GM23338 (cell line): ENCODE measurements at regions not wholly inside any gene's neighbourhood (a gene's known extent, or its start where the extent isn't known, plus 50 kb on each side); places are given as distances from the start of the nearest gene placed in this dataset.

Experiments
- ATAC-seq: fragments of 200-7000 bp; cut with Tn5 transposase; 3 replicates; pipeline ENCODE4 v1.9.1; 2020
- DNase-seq: peaks from one replicate; pipeline ENCODE4 v3.0.0-alpha.2; 2015; ENCODE audit warnings: low spot score
- H2AFZ ChIP-seq: fragments of 200-600 bp; sonication (generic); 2 replicates; pipeline ENCODE4 v1.8.0; 2016; ENCODE audit warnings: antibody characterized with exemption, mild to moderate bottlenecking, moderate library complexity
- H3F3A ChIP-seq: fragments of 200-600 bp; sonication (generic); replicated peaks from 2 replicates; pipeline ENCODE4 v1.8.0; 2017; ENCODE audit warnings: antibody characterized with exemption, mixed run types, low read depth
- H3K27ac ChIP-seq: fragments of 200-600 bp; sonication (generic); 2 replicates; pipeline ENCODE4 v1.6.1; 2016; ENCODE audit warnings: low read depth
- H3K27me3 ChIP-seq: fragments of 200-600 bp; sonication (generic); 2 replicates; pipeline ENCODE4 v1.8.0; 2016; ENCODE audit warnings: mild to moderate bottlenecking, mixed run types, moderate library complexity; ENCODE audit not compliant: insufficient read depth
- H3K36me3 ChIP-seq: fragments of 200-600 bp; sonication (generic); 2 replicates; pipeline ENCODE4 v1.8.0; 2016; ENCODE audit warnings: mild to moderate bottlenecking; ENCODE audit not compliant: insufficient read depth
- H3K4me1 ChIP-seq: fragments of 200-600 bp; sonication (generic); 2 replicates; pipeline ENCODE4 v1.8.0; 2016; ENCODE audit warnings: mild to moderate bottlenecking, moderate library complexity; ENCODE audit not compliant: insufficient read depth
- H3K4me2 ChIP-seq: fragments of 200-600 bp; sonication (generic); 2 replicates; pipeline ENCODE4 v1.7.1; 2017; ENCODE audit warnings: mixed run types
- H3K4me3 ChIP-seq: fragments of 200-600 bp; sonication (generic); 2 replicates; pipeline ENCODE4 v1.6.1; 2016; ENCODE audit warnings: mixed run types
- H3K79me2 ChIP-seq: fragments of 200-600 bp; sonication (generic); replicated peaks from 2 replicates; pipeline ENCODE4 v1.8.0; 2017; ENCODE audit warnings: mild to moderate bottlenecking; ENCODE audit not compliant: insufficient read depth
- H3K9me2 ChIP-seq: fragments of 200-600 bp; sonication (generic); 2 replicates; pipeline ENCODE4 v1.8.0; 2017; ENCODE audit not compliant: insufficient read depth
- H4K20me1 ChIP-seq: fragments of 200-600 bp; sonication (generic); replicated peaks from 2 replicates; pipeline ENCODE4 v1.8.0; 2017; ENCODE audit warnings: mild to moderate bottlenecking; ENCODE audit not compliant: insufficient read depth
- H3K27ac Mint-ChIP-seq: 2 replicates; pipeline ENCODE4 v1.8.0; 2020; ENCODE audit warnings: inconsistent platforms, mild to moderate bottlenecking, moderate library complexity, mixed read lengths
- H3K27me3 Mint-ChIP-seq: 3 replicates; pipeline ENCODE4 v1.8.0; 2022; ENCODE audit warnings: low read depth, mild to moderate bottlenecking, moderate library complexity, mixed read lengths, inconsistent platforms; ENCODE audit not compliant: insufficient read depth, poor library complexity
- H3K36me3 Mint-ChIP-seq: 3 replicates; pipeline ENCODE4 v1.8.0; 2021; ENCODE audit warnings: low read depth, mild to moderate bottlenecking, inconsistent platforms, moderate library complexity, mixed read lengths
- H3K4me1 Mint-ChIP-seq: 3 replicates; pipeline ENCODE4 v1.8.0; 2020; ENCODE audit warnings: mild to moderate bottlenecking, inconsistent platforms, mixed read lengths
- H3K4me3 Mint-ChIP-seq: 3 replicates; pipeline ENCODE4 v1.8.0; 2021; ENCODE audit warnings: moderate library complexity, mild to moderate bottlenecking, inconsistent platforms, mixed read lengths
- H3K9me3 Mint-ChIP-seq: 3 replicates; pipeline ENCODE4 v1.8.0; 2020; ENCODE audit warnings: moderate library complexity, mild to moderate bottlenecking, inconsistent platforms, mixed read lengths
- CREB1 ChIP-seq: fragments of 250-450 bp; sonication (Bioruptor Pico); IDR thresholded peaks from 2 replicates; pipeline ENCODE4 v1.5.0; 2020; ENCODE audit warnings: low read depth, mild to moderate bottlenecking, moderate library complexity
- EZH2 ChIP-seq: fragments of 200-600 bp; sonication (generic); IDR thresholded peaks from one replicate; pipeline ENCODE4 v1.8.0; 2017; ENCODE audit warnings: antibody characterized with exemption, mild to moderate bottlenecking, low read depth; ENCODE audit not compliant: unreplicated experiment
- EZH2phosphoT487 ChIP-seq: fragments of 200-600 bp; sonication (generic); IDR thresholded peaks from one replicate; pipeline ENCODE4 v1.8.1; 2018; ENCODE audit warnings: antibody characterized with exemption; ENCODE audit not compliant: unreplicated experiment
- JUNB ChIP-seq: IDR thresholded peaks from one replicate; pipeline ENCODE4 v1.6.1; 2016; ENCODE audit warnings: antibody characterized with exemption; ENCODE audit not compliant: unreplicated experiment
- POLR2AphosphoS5 ChIP-seq: IDR thresholded peaks from 2 replicates; pipeline ENCODE4 v1.6.1; 2016; ENCODE audit warnings: antibody characterized with exemption, low read depth
- STAT1 ChIP-seq: IDR thresholded peaks from one replicate; pipeline ENCODE4 v1.6.1; 2016; ENCODE audit warnings: antibody characterized with exemption; ENCODE audit not compliant: unreplicated experiment
- ZNF114 ChIP-seq: fragments of 250-450 bp; sonication (Bioruptor Pico); IDR thresholded peaks from 2 replicates; pipeline ENCODE4 v1.5.0; 2020; ENCODE audit warnings: mild to moderate bottlenecking, moderate library complexity
- ZNF331 ChIP-seq: fragments of 250-450 bp; sonication (Bioruptor Pico); IDR thresholded peaks from 2 replicates; pipeline ENCODE4 v1.5.0; 2020; ENCODE audit warnings: low read depth, mild to moderate bottlenecking, moderate library complexity
- TF ChIP-seq, protein P1 (sequence below), 2 experiments: fragments of 200-600 bp in 1 of 2; sonication (generic) in 1 of 2; conservative IDR thresholded peaks; 2 replicates each; pipeline versions ENCODE4 v1.5.1 to v1.6.1; 2016 to 2017; ENCODE audit warnings: antibody characterized with exemption in 2 of 2, low read depth in 2 of 2, mild to moderate bottlenecking in 2 of 2, moderate library complexity in 1 of 2
- TF ChIP-seq, protein P2 (sequence below): IDR thresholded peaks from 2 replicates; pipeline ENCODE4 v1.6.1; 2016; ENCODE audit warnings: antibody characterized with exemption
- TF ChIP-seq, protein P3 (sequence below): fragments of 250-450 bp; sonication (Bioruptor Pico); IDR thresholded peaks from 2 replicates; pipeline ENCODE4 v1.5.0; 2020; ENCODE audit warnings: mild to moderate bottlenecking, moderate library complexity

GRCh38 chr12:105915997-105916759 lies 222.6 kb downstream of the NUAK1 start (continued):
- TF ChIP-seq, protein P1, sequence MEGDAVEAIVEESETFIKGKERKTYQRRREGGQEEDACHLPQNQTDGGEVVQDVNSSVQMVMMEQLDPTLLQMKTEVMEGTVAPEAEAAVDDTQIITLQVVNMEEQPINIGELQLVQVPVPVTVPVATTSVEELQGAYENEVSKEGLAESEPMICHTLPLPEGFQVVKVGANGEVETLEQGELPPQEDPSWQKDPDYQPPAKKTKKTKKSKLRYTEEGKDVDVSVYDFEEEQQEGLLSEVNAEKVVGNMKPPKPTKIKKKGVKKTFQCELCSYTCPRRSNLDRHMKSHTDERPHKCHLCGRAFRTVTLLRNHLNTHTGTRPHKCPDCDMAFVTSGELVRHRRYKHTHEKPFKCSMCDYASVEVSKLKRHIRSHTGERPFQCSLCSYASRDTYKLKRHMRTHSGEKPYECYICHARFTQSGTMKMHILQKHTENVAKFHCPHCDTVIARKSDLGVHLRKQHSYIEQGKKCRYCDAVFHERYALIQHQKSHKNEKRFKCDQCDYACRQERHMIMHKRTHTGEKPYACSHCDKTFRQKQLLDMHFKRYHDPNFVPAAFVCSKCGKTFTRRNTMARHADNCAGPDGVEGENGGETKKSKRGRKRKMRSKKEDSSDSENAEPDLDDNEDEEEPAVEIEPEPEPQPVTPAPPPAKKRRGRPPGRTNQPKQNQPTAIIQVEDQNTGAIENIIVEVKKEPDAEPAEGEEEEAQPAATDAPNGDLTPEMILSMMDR (conservative IDR thresholded peaks at IDR 0.05; ENCODE audit: low read depth in 2 of 2), result no peak
- TF ChIP-seq EZH2 (no peak), STAT1 (no peak), CREB1 (CRISPR knock-in tag) (no peak), EZH2phosphoT487 (no peak)
- TF ChIP-seq, protein P2, sequence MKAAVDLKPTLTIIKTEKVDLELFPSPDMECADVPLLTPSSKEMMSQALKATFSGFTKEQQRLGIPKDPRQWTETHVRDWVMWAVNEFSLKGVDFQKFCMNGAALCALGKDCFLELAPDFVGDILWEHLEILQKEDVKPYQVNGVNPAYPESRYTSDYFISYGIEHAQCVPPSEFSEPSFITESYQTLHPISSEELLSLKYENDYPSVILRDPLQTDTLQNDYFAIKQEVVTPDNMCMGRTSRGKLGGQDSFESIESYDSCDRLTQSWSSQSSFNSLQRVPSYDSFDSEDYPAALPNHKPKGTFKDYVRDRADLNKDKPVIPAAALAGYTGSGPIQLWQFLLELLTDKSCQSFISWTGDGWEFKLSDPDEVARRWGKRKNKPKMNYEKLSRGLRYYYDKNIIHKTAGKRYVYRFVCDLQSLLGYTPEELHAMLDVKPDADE, result no peak

- no peak for DNase-seq
- Histone ChIP-seq H3K27me3 (no peaks in the 10 kb centered on the region), H3K4me2 (no peak overlapping the region), H3K9me2 (peaks cover 15% of the 10 kb centered on the region), H2AFZ (no peak overlapping the region), H3K4me1 (no peaks in the 10 kb centered on the region), H3F3A (no peaks in the 10 kb centered on the region), H3K4me3 (no peak overlapping the region), H4K20me1 (no peaks in the 10 kb centered on the region), H3K27ac (no peak overlapping the region), H3K36me3 (no peaks in the 10 kb centered on the region), H3K79me2 (no peaks in the 10 kb centered on the region)
- H3K4me3 Mint-ChIP-seq, result no peak overlapping the region
- H3K4me1 Mint-ChIP-seq, result no peaks in the 10 kb centered on the region
- H3K36me3 Mint-ChIP-seq, result no peaks in the 10 kb centered on the region
- no peak overlapping the region for H3K27ac Mint-ChIP-seq
- TF ChIP-seq JUNB (no peak), STAT1 (no peak), ZNF114 (no peak), ZNF331 (CRISPR knock-in tag) (no peak), POLR2AphosphoS5 (no peak), EZH2 (no peak), EZH2phosphoT487 (no peak)
- TF ChIP-seq, protein P1 (conservative IDR thresholded peaks at IDR 0.05; ENCODE audit: low read depth in 2 of 2), result no peak
- TF ChIP-seq, protein P3, sequence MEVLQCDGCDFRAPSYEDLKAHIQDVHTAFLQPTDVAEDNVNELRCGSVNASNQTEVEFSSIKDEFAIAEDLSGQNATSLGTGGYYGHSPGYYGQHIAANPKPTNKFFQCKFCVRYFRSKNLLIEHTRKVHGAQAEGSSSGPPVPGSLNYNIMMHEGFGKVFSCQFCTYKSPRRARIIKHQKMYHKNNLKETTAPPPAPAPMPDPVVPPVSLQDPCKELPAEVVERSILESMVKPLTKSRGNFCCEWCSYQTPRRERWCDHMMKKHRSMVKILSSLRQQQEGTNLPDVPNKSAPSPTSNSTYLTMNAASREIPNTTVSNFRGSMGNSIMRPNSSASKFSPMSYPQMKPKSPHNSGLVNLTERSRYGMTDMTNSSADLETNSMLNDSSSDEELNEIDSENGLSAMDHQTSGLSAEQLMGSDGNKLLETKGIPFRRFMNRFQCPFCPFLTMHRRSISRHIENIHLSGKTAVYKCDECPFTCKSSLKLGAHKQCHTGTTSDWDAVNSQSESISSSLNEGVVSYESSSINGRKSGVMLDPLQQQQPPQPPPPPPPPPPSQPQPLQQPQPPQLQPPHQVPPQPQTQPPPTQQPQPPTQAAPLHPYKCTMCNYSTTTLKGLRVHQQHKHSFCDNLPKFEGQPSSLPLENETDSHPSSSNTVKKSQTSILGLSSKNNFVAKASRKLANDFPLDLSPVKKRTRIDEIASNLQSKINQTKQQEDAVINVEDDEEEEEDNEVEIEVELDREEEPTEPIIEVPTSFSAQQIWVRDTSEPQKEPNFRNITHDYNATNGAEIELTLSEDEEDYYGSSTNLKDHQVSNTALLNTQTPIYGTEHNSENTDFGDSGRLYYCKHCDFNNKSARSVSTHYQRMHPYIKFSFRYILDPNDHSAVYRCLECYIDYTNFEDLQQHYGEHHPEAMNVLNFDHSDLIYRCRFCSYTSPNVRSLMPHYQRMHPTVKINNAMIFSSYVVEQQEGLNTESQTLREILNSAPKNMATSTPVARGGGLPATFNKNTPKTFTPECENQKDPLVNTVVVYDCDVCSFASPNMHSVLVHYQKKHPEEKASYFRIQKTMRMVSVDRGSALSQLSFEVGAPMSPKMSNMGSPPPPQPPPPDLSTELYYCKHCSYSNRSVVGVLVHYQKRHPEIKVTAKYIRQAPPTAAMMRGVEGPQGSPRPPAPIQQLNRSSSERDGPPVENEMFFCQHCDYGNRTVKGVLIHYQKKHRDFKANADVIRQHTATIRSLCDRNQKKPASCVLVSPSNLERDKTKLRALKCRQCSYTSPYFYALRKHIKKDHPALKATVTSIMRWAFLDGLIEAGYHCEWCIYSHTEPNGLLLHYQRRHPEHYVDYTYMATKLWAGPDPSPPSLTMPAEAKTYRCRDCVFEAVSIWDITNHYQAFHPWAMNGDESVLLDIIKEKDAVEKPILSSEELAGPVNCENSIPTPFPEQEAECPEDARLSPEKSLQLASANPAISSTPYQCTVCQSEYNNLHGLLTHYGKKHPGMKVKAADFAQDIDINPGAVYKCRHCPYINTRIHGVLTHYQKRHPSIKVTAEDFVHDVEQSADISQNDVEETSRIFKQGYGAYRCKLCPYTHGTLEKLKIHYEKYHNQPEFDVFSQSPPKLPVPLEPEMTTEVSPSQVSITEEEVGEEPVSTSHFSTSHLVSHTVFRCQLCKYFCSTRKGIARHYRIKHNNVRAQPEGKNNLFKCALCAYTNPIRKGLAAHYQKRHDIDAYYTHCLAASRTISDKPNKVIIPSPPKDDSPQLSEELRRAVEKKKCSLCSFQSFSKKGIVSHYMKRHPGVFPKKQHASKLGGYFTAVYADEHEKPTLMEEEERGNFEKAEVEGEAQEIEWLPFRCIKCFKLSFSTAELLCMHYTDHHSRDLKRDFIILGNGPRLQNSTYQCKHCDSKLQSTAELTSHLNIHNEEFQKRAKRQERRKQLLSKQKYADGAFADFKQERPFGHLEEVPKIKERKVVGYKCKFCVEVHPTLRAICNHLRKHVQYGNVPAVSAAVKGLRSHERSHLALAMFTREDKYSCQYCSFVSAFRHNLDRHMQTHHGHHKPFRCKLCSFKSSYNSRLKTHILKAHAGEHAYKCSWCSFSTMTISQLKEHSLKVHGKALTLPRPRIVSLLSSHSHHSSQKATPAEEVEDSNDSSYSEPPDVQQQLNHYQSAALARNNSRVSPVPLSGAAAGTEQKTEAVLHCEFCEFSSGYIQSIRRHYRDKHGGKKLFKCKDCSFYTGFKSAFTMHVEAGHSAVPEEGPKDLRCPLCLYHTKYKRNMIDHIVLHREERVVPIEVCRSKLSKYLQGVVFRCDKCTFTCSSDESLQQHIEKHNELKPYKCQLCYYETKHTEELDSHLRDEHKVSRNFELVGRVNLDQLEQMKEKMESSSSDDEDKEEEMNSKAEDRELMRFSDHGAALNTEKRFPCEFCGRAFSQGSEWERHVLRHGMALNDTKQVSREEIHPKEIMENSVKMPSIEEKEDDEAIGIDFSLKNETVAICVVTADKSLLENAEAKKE (CRISPR knock-in tag), result no peak
- ATAC-seq, result no peak
- H3K27me3 Mint-ChIP-seq, result peaks cover 2% of the 10 kb centered on the region
- H3K9me3 Mint-ChIP-seq, result no peaks in the 10 kb centered on the region
These were observed 222.1 kb downstream of the NUAK1 start for GRCh38 chr12:105916760-105917039.
